ENCODE measurements at regions not wholly inside any gene's neighbourhood (a gene's known extent, or its start where the extent isn't known, plus 50 kb on each side); places are given as distances from the start of the nearest gene placed in this dataset.

DNA sequence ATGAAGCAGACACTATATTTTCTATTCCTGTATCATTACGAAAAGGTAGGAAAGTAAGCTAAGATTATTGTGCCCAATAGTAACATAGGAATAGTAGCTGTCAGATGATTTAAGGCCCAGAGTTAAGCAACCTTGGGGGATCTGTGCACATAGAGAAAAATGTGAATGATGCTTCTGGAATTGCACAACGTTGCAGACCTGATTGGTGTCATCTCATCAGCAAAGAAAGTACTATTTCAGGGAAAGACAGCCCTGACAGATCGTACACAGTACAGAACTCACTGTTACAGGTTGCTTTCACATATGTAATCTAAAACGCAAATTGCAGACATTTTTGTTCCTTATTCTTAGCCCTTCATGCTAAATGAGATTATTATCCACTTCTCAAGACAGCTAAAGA, 535.9 kb downstream of the TRIB2 start:
- TF ChIP-seq EZH2 (optimal IDR thresholded peaks at IDR 0.05; ENCODE audit: low read depth, low read length) (no peak), EZH2phosphoT487 (IDR thresholded peaks at IDR 0.05; ENCODE audit: low read length) (no peak)
- TF ChIP-seq, protein P1, sequence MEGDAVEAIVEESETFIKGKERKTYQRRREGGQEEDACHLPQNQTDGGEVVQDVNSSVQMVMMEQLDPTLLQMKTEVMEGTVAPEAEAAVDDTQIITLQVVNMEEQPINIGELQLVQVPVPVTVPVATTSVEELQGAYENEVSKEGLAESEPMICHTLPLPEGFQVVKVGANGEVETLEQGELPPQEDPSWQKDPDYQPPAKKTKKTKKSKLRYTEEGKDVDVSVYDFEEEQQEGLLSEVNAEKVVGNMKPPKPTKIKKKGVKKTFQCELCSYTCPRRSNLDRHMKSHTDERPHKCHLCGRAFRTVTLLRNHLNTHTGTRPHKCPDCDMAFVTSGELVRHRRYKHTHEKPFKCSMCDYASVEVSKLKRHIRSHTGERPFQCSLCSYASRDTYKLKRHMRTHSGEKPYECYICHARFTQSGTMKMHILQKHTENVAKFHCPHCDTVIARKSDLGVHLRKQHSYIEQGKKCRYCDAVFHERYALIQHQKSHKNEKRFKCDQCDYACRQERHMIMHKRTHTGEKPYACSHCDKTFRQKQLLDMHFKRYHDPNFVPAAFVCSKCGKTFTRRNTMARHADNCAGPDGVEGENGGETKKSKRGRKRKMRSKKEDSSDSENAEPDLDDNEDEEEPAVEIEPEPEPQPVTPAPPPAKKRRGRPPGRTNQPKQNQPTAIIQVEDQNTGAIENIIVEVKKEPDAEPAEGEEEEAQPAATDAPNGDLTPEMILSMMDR (IDR thresholded peaks at IDR 0.05; ENCODE audit: low read length), result no peak
